ENCODE measurements at regions not wholly inside any gene's neighbourhood (a gene's known extent, or its start where the extent isn't known, plus 50 kb on each side); places are given as distances from the start of the nearest gene placed in this dataset.
"Not testable (repeated sequence)": the region's sequence is repeated elsewhere in the genome, so short reads cannot be mapped to it uniquely, and the experiment has no call there.

DNA sequence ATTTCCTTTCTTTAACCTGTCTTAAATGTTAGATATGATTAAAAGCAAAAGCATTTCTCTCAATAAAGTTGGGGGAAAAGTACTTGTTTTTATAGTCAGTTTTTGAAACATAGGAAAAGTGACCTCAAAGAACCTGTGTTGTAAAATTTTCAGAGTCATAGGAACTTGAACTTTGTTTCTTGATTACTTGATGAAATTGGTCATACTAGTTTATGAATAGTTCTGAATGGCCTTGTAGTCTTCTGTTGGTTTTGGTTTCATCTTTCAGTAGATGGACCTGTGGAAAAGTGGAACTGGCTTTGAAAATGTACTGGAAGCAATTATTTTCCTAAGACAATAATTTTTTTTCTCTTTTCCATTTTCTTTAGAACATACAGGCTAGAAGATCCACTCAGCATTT is 222.2 kb upstream of the NUDT6 start:
- no peak overlapping the region for H3K4me3 Mint-ChIP-seq
- H3K27me3 Mint-ChIP-seq (ENCODE audit: insufficient read depth) = no peaks in the 10 kb centered on the region
- H3K36me3 Mint-ChIP-seq (ENCODE audit: low read depth) = peaks cover 3% of the 10 kb centered on the region
- H3K4me1 Mint-ChIP-seq (ENCODE audit: low read depth) = no peaks in the 10 kb centered on the region
- intact Hi-C loops (cut with micrococcal nuclease) = no loop called here
- DNase-seq (ENCODE audit: low spot score) = no peak
- H3K9me3 Mint-ChIP-seq = peaks cover 3% of the 10 kb centered on the region
- H3K27ac Mint-ChIP-seq = no peak overlapping the region

DNA sequence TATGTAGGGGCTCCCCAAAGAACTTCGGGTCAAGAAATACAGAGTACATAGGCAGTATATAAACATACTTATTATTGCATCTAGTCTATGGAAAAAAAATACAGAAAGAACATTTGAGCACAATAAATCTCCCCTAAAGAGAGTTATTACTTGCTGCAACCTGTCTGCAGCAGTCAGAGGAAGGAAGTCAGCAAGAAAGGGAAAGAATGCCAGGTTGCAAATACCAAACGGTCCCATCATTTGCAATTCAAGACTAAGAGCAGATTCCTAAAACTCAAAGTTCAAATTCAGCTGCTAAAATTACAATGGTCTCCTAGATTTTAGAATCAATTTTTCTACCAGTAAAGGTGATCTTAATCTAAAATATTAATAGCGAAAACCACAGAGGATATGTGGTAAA is 236.2 kb upstream of the NUDT6 start:
- Mint-ChIP-seq H3K27me3 (ENCODE audit: insufficient read depth) (no peaks in the 10 kb centered on the region), H3K36me3 (ENCODE audit: low read depth) (peaks cover 3% of the 10 kb centered on the region), H3K27ac (no peak overlapping the region), H3K4me3 (no peak overlapping the region), H3K9me3 (no peaks in the 10 kb centered on the region), H3K4me1 (ENCODE audit: low read depth) (no peaks in the 10 kb centered on the region)
- intact Hi-C loops (cut with micrococcal nuclease) = no loop called here
- no peak for DNase-seq (ENCODE audit: low spot score)

DNA sequence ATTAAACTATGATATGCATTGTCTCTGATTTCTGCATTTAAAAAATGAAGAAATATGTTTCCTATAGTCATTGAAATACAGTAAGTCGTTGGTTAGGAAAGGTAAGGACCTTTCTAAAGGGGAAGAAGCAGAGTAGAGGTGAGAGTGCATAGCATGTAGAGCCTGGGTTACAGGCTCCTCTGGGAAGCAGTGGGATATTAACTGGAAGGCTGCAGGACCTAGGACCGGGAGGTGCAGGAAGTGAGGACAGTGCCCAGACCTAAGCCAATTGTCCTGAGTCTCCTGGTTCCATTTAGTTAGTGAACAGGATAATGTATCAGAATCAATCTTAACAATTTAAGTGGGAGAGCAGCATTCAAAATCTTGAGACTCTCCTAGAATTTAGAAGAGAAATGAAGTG is 237.1 kb upstream of the NUDT6 start:
- DNase-seq (ENCODE audit: low spot score) = no peak
- Mint-ChIP-seq H3K4me1 (ENCODE audit: low read depth) (no peaks in the 10 kb centered on the region), H3K27ac (no peak overlapping the region), H3K27me3 (ENCODE audit: insufficient read depth) (no peaks in the 10 kb centered on the region), H3K36me3 (ENCODE audit: low read depth) (peaks cover 3% of the 10 kb centered on the region), H3K4me3 (no peak overlapping the region), H3K9me3 (no peaks in the 10 kb centered on the region)
- intact Hi-C loops (cut with micrococcal nuclease) = no loop called here

DNA sequence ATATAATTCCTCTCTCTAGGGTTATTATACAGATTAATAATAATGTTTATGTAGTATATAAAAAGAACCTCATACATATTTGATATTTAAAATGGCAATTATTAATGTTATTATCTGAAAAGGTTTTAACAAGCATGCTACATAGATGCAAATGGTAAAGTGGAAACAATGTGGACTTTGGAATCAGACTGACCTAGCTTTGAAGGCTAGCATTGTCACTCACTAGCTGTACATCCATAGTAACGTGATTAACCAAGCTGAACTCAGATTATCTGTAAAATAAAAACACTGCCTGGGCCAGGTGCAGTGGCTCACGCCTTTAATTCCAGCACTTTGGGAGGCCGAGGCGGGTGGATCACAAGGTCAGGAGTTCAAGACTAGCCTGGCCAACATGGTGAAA is 233.7 kb upstream of the SPRY1 start:
- no peaks in the 10 kb centered on the region for H3K36me3 Mint-ChIP-seq (ENCODE audit: low read depth)
- H3K4me3 Mint-ChIP-seq = no peak overlapping the region
- no peaks in the 10 kb centered on the region for H3K4me1 Mint-ChIP-seq (ENCODE audit: low read depth)
- H3K9me3 Mint-ChIP-seq = no peaks in the 10 kb centered on the region
- intact Hi-C loops (cut with micrococcal nuclease) = no loop called here
- H3K27ac Mint-ChIP-seq = no peak overlapping the region
- no peaks in the 10 kb centered on the region for H3K27me3 Mint-ChIP-seq (ENCODE audit: insufficient read depth)
- no peak for DNase-seq (ENCODE audit: low spot score)

DNA sequence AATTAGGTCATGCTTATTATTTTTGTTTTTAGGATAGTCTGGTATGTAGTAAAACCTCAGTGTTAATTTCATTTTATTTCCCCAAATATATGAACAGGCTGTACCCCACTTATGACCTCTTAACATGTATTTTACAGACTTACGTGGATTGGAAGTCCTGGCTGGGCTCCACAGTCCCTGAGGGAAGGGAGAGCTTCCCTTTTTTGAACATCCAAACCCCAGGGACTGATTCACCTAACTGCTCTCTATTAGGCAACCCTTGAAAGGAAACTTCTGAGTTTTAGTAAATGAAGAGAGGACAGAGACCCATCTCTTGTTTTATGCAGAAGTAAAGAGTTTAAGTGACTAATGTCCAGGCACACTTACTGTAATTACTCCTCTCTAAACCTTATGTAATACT is 233.1 kb upstream of the SPRY1 start:
- intact Hi-C loops (cut with micrococcal nuclease) = no loop called here
- Mint-ChIP-seq H3K27ac (no peak overlapping the region), H3K4me3 (no peak overlapping the region), H3K4me1 (ENCODE audit: low read depth) (no peaks in the 10 kb centered on the region), H3K9me3 (no peaks in the 10 kb centered on the region), H3K36me3 (ENCODE audit: low read depth) (no peaks in the 10 kb centered on the region), H3K27me3 (ENCODE audit: insufficient read depth) (no peaks in the 10 kb centered on the region)
- DNase-seq (ENCODE audit: low spot score) = no peak

- H3K27ac Mint-ChIP-seq = no peak overlapping the region
- no peaks in the 10 kb centered on the region for H3K36me3 Mint-ChIP-seq (ENCODE audit: low read depth)
- intact Hi-C loops (cut with micrococcal nuclease) = no loop called here
- H3K9me3 Mint-ChIP-seq = no peaks in the 10 kb centered on the region
- H3K4me3 Mint-ChIP-seq = no peak overlapping the region
- no peaks in the 10 kb centered on the region for H3K27me3 Mint-ChIP-seq (ENCODE audit: insufficient read depth)
- no peak for DNase-seq (ENCODE audit: low spot score)
- H3K4me1 Mint-ChIP-seq (ENCODE audit: low read depth) = peaks cover 6% of the 10 kb centered on the region
Measured at GRCh38 chr4:123166023-123166422, 230.6 kb upstream of the SPRY1 start.

DNA sequence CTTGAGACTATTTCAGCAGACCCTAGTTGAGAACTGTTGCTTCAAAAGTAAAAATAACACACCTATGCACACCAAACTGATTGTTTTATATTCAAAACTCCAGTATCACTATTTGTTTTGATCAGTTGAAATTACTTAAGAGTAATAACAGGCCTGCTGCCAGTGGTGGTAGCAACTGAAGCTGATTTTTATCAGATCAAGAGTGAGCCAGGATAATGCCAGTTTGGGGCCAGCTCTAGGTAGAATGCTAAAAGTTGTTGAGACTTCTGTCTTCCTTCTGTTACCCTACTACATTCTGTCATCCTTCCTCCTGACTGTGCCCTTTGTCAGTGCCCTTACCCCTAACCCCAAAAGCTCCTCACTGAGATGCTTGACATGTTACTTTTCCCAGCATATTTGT is 228.7 kb upstream of the SPRY1 start:
- peaks cover 6% of the 10 kb centered on the region for H3K4me1 Mint-ChIP-seq (ENCODE audit: low read depth)
- DNase-seq (ENCODE audit: low spot score) = no peak
- intact Hi-C loops (cut with micrococcal nuclease) = no loop called here
- no peaks in the 10 kb centered on the region for H3K27me3 Mint-ChIP-seq (ENCODE audit: insufficient read depth)
- H3K27ac Mint-ChIP-seq = no peak overlapping the region
- no peaks in the 10 kb centered on the region for H3K9me3 Mint-ChIP-seq
- H3K36me3 Mint-ChIP-seq (ENCODE audit: low read depth) = no peaks in the 10 kb centered on the region
- H3K4me3 Mint-ChIP-seq = no peak overlapping the region

GRCh38 chr4:123168812-123169211 is 227.8 kb upstream of the SPRY1 start:
- Mint-ChIP-seq H3K36me3 (ENCODE audit: low read depth) (no peaks in the 10 kb centered on the region), H3K4me3 (no peak overlapping the region), H3K9me3 (no peaks in the 10 kb centered on the region), H3K27ac (no peak overlapping the region), H3K27me3 (ENCODE audit: insufficient read depth) (no peaks in the 10 kb centered on the region), H3K4me1 (ENCODE audit: low read depth) (peaks cover 6% of the 10 kb centered on the region)
- intact Hi-C loops (cut with micrococcal nuclease) = no loop called here
- no peak for DNase-seq (ENCODE audit: low spot score)

DNA sequence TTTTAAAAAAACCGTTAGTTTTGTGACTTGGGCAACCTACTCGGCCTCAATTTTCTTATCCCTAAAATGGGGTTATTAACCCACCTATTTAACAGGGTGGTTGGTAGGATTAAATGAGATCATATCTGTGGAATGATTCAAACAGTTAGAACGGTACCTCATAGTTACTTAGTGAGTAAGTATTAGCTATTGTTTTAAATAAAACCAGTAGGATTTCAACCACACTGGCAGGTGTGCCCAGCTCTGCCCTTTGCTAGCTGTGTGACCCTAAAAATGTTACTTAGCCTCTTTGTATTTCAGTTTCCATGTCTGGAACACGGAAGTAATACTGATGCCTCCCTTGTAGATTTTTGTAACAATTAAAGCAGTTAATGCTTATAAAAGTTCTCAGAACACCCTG is 225.8 kb upstream of the SPRY1 start:
- no peak for DNase-seq (ENCODE audit: low spot score)
- Mint-ChIP-seq H3K27me3 (ENCODE audit: insufficient read depth) (no peaks in the 10 kb centered on the region), H3K4me3 (no peak overlapping the region), H3K36me3 (ENCODE audit: low read depth) (no peaks in the 10 kb centered on the region), H3K9me3 (no peaks in the 10 kb centered on the region), H3K27ac (no peak overlapping the region), H3K4me1 (ENCODE audit: low read depth) (peaks cover 6% of the 10 kb centered on the region)
- intact Hi-C loops (cut with micrococcal nuclease) = no loop called here

GRCh38 chr4:123176605-123177004 is 220.0 kb upstream of the SPRY1 start:
- no peak for DNase-seq (ENCODE audit: low spot score)
- Mint-ChIP-seq H3K4me3 (no peak overlapping the region), H3K9me3 (no peaks in the 10 kb centered on the region), H3K36me3 (ENCODE audit: low read depth) (no peaks in the 10 kb centered on the region), H3K27me3 (ENCODE audit: insufficient read depth) (no peaks in the 10 kb centered on the region), H3K4me1 (ENCODE audit: low read depth) (no peaks in the 10 kb centered on the region), H3K27ac (no peak overlapping the region)
- intact Hi-C loops (cut with micrococcal nuclease) = no loop called here

GRCh38 chr4:123182289-123182688 is 214.3 kb upstream of the SPRY1 start:
- H3K27me3 Mint-ChIP-seq (ENCODE audit: insufficient read depth) = no peaks in the 10 kb centered on the region
- DNase-seq (ENCODE audit: low spot score) = no peak
- intact Hi-C loops (cut with micrococcal nuclease) = no loop called here
- H3K36me3 Mint-ChIP-seq (ENCODE audit: low read depth) = no peaks in the 10 kb centered on the region
- no peaks in the 10 kb centered on the region for H3K4me1 Mint-ChIP-seq (ENCODE audit: low read depth)
- no peak overlapping the region for H3K27ac Mint-ChIP-seq
- H3K4me3 Mint-ChIP-seq = no peak overlapping the region
- no peaks in the 10 kb centered on the region for H3K9me3 Mint-ChIP-seq

- Mint-ChIP-seq H3K27ac (no peak overlapping the region), H3K4me3 (no peak overlapping the region), H3K4me1 (ENCODE audit: low read depth) (no peaks in the 10 kb centered on the region), H3K9me3 (no peaks in the 10 kb centered on the region), H3K27me3 (ENCODE audit: insufficient read depth) (no peaks in the 10 kb centered on the region), H3K36me3 (ENCODE audit: low read depth) (no peaks in the 10 kb centered on the region)
- intact Hi-C loops (cut with micrococcal nuclease) = no loop called here
- no peak for DNase-seq (ENCODE audit: low spot score)
Measured at GRCh38 chr4:123183308-123183707, 213.3 kb upstream of the SPRY1 start.

DNA sequence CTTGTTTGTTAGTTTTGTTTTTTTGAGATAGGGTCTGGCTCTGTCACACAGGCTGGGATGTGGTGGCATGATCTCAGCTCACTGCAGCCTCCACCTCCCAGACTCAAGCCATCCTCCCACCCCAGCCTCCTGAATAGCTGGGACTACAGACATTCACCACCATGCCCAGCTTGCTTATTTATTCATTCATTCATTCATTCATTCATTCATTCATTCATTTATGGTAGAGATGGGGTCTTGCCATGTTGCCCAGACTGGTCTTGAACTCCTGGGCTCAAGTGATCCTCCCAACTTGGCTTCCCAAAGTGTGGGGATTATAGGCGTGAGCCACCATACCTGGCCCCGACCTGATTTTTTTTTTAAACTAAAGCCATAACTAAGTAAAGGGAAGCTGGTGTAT is 212.8 kb upstream of the SPRY1 start:
- H3K27me3 Mint-ChIP-seq (ENCODE audit: insufficient read depth); H3K4me3 Mint-ChIP-seq; H3K27ac Mint-ChIP-seq; DNase-seq (ENCODE audit: low spot score); H3K36me3 Mint-ChIP-seq (ENCODE audit: low read depth); H3K9me3 Mint-ChIP-seq; H3K4me1 Mint-ChIP-seq (ENCODE audit: low read depth); intact Hi-C loops (cut with micrococcal nuclease): not testable (repeated sequence)

GRCh38 chr4:123186731-123187130 is 209.9 kb upstream of the SPRY1 start:
- H3K27ac Mint-ChIP-seq = no peak overlapping the region
- intact Hi-C loops (cut with micrococcal nuclease) = no loop called here

More at GRCh38 chr4:123186731-123187130, 209.9 kb upstream of the SPRY1 start:
- no peak for DNase-seq (ENCODE audit: low spot score)
- H3K4me1 Mint-ChIP-seq (ENCODE audit: low read depth) = no peaks in the 10 kb centered on the region
- H3K36me3 Mint-ChIP-seq (ENCODE audit: low read depth) = no peaks in the 10 kb centered on the region
- H3K9me3 Mint-ChIP-seq = no peaks in the 10 kb centered on the region
- H3K4me3 Mint-ChIP-seq = no peak overlapping the region
- no peaks in the 10 kb centered on the region for H3K27me3 Mint-ChIP-seq (ENCODE audit: insufficient read depth)
